Sigmoid colon (tissue), 6 donors: ENCODE measurements at regions not wholly inside any gene's neighbourhood (a gene's known extent, or its start where the extent isn't known, plus 50 kb on each side); places are given as distances from the start of the nearest gene placed in this dataset.
"Not testable (repeated sequence)": the region's sequence is repeated elsewhere in the genome, so short reads cannot be mapped to it uniquely, and the experiment has no call there.

Source experiments
- DNase-seq: peaks from one replicate; pipeline ENCODE4 v3.0.0-alpha.2; 2019
- H3K27ac ChIP-seq, 4 donors: fragments of 200-600 bp; sonication (generic); one replicate each; pipeline ENCODE4 v1.5.1; 2016 to 2019; ENCODE audit warnings: mild to moderate bottlenecking in 1 of 4
- H3K27me3 ChIP-seq, 3 donors: fragments of 200-600 bp; sonication (generic); one replicate each; pipeline ENCODE4 v1.5.1; 2019; ENCODE audit warnings: mild to moderate bottlenecking in 1 of 3
- H3K36me3 ChIP-seq, 4 donors: fragments of 200-600 bp; sonication (generic); one replicate each; pipeline ENCODE4 v1.5.1; 2016 to 2019
- H3K4me1 ChIP-seq, 4 donors: fragments of 200-600 bp; sonication (generic); one replicate each; pipeline ENCODE4 v1.5.1; 2017 to 2019
- H3K4me3 ChIP-seq, 4 donors: fragments of 200-600 bp; sonication (generic); one replicate each; pipeline ENCODE4 v1.5.1; 2017 to 2019; ENCODE audit warnings: mild to moderate bottlenecking in 2 of 4, moderate library complexity in 1 of 4
- H3K9me3 ChIP-seq, 4 donors: fragments of 200-600 bp in 3 of 4; sonication (generic) in 3 of 4; one replicate each; pipeline versions ENCODE4 v1.5.1 to v1.6.1; 2013 to 2019
- CTCF ChIP-seq, 4 experiments: fragments of 450-650 bp in 3 of 4; fragments of 200-600 bp in 1 of 4; IDR thresholded peaks; one replicate each; pipeline ENCODE4 v1.5.1; 2016 to 2019; ENCODE audit warnings: antibody characterized with exemption in 4 of 4, mild to moderate bottlenecking in 3 of 4, moderate library complexity in 2 of 4
- EP300 ChIP-seq, 4 donors: sonication (generic); formaldehyde crosslinking; IDR thresholded peaks; one replicate each; pipeline ENCODE4 v1.6.1; 2017; ENCODE audit warnings: antibody characterized with exemption in 4 of 4
- POLR2A ChIP-seq, 2 donors: fragments of 450-650 bp; IDR thresholded peaks; one replicate each; pipeline ENCODE4 v1.6.1; 2016; ENCODE audit warnings: antibody characterized with exemption in 2 of 2, mild to moderate bottlenecking in 2 of 2, moderate library complexity in 2 of 2
- POLR2AphosphoS5 ChIP-seq, 4 donors: sonication (generic); formaldehyde crosslinking; IDR thresholded peaks; one replicate each; pipeline ENCODE4 v1.6.1; 2017; ENCODE audit warnings: antibody characterized with exemption in 4 of 4
- WGBS, 2 donors: extraction: QIAGEN DNeasy Blood & Tissue Kit; methylation state at CpG; one replicate each; pipeline ENCODE4 v1.1.7; 2013; 5-methylcytosine and 5-hydroxymethylcytosine counted together
- intact Hi-C: fragments of 100-400 bp; cut with DNase I; formaldehyde crosslinking; loops from one replicate; pipeline ENCODE4 v1.15.1; 2023
- donor health status: healthy with polysubstance abuse.
- donor health status: healthy.

- Histone ChIP-seq H3K4me3 (no peak overlapping the region), H3K9me3 (peaks cover 0 to 7% (median 0%) of the 10 kb centered on the region in 4 donors), H3K36me3 (no peaks in the 10 kb centered on the region), H3K27me3 (no peaks in the 10 kb centered on the region), H3K4me1 (no peaks in the 10 kb centered on the region), H3K27ac (no peak overlapping the region)
- peak; percentile 24 for DNase-seq
- 74 to 80% methylated on average over 20 of the region's 20 CpGs for WGBS, 2 donors
- intact Hi-C loops, result no loop called here
- TF ChIP-seq POLR2AphosphoS5 (IDR thresholded peaks at IDR 0.05) (no peak), EP300 (IDR thresholded peaks at IDR 0.05) (no peak), POLR2A (IDR thresholded peaks at IDR 0.05) (no peak), CTCF (IDR thresholded peaks at IDR 0.05) (no peak)
These were observed 480.8 kb downstream of the SPATA31A7 start for GRCh38 chr9:61670616-61671015.

DNA sequence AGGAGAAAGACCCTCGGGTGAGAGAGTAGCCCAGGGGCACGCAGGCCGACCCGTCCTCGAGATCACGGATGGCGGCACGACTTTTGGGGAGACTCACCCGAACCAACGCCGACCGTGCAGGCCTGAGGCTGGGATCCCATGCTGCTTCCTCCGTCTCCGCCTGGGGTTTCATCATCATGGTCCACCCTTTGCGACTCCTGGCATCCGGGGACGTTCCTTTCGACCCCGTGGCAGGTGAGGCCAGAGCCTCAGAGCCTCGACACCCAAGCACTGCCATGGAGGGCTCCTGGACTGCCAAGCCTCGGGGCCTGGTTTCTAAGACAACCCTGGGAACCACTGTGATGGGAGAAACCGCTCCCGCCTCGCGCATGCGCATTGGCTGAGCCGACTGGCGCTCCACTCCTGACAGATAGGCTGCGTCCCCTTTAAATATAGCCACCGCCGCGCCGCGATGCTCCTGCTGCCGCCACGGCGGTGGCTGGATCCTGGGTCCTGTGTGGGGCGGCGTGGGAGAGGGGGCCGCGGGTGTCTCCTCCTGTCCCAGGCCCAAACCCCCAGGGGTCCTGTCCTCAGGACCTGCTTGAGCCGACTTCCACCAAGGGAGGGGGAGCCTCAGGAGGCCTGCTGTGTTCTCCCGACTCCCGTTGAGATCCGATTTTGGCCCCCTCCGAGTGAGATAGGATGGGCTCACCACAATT lies 481.6 kb downstream of the SPATA31A7 start:
- Histone ChIP-seq H3K4me3 (no peak overlapping the region), H3K27me3 (no peaks in the 10 kb centered on the region), H3K4me1 (no peaks in the 10 kb centered on the region), H3K27ac (no peak overlapping the region), H3K9me3 (peaks cover 0 to 7% (median 0%) of the 10 kb centered on the region in 4 donors), H3K36me3 (no peaks in the 10 kb centered on the region)
- TF ChIP-seq POLR2A (IDR thresholded peaks at IDR 0.05) (no peak), CTCF (IDR thresholded peaks at IDR 0.05) (no peak), EP300 (IDR thresholded peaks at IDR 0.05) (no peak), POLR2AphosphoS5 (IDR thresholded peaks at IDR 0.05) (no peak)
- intact Hi-C loops, result no loop called here
- DNase-seq, result peak; percentile 52
- 87 to 92% methylated on average over 46 of the region's 46 CpGs for WGBS, 2 donors

- H3K27ac ChIP-seq, H3K4me3 ChIP-seq, H3K9me3 ChIP-seq, H3K27me3 ChIP-seq, H3K36me3 ChIP-seq, H3K4me1 ChIP-seq, intact Hi-C loops: not testable (repeated sequence)
- WGBS, 2 donors, result 84 to 88% methylated on average over 22 of the region's 22 CpGs
- peak; percentile 55 for DNase-seq
These were observed 482.3 kb downstream of the SPATA31A7 start for GRCh38 chr9:61672107-61672541.

GRCh38 chr9:61672645-61673167 lies 482.9 kb downstream of the SPATA31A7 start:
- H3K4me1 ChIP-seq, H3K9me3 ChIP-seq, H3K27ac ChIP-seq, H3K4me3 ChIP-seq, intact Hi-C loops, DNase-seq, H3K27me3 ChIP-seq, H3K36me3 ChIP-seq: not testable (repeated sequence)
- 80 to 82% methylated on average over 16 of the region's 16 CpGs for WGBS, 2 donors

DNA sequence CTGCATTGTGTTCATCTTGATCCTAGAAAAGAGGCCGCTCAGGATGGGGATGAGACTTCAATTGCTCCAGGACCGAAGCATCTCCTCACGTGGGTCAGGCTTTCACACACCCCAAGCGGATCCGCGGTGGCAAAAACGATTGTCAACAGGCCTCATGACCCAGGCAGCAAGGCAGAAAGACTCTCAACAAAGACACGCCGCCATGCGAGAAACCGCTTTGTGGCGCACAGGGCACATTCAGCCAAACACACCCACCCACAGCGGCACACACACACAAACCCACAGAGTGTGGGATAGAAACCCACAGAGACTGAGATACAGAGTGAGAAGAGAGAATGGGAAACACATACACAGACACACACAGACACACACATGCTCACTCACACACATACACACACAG lies 483.4 kb downstream of the SPATA31A7 start:
- Histone ChIP-seq H3K4me3 (no peak overlapping the region), H3K27ac (no peak overlapping the region), H3K27me3 (no peaks in the 10 kb centered on the region), H3K9me3 (peaks cover 0 to 7% (median 0%) of the 10 kb centered on the region in 4 donors), H3K36me3 (no peaks in the 10 kb centered on the region), H3K4me1 (no peaks in the 10 kb centered on the region)
- peak; percentile 35 for DNase-seq
- intact Hi-C loops, result no loop called here
- TF ChIP-seq EP300 (IDR thresholded peaks at IDR 0.05), result no peak
- 83 to 87% methylated on average over 13 of the region's 13 CpGs for WGBS, 2 donors

- Histone ChIP-seq H3K27ac (no peak overlapping the region), H3K4me3 (no peak overlapping the region), H3K27me3 (no peaks in the 10 kb centered on the region), H3K4me1 (no peaks in the 10 kb centered on the region), H3K9me3 (peaks cover 0 to 7% (median 0%) of the 10 kb centered on the region in 4 donors), H3K36me3 (no peaks in the 10 kb centered on the region)
- TF ChIP-seq CTCF (IDR thresholded peaks at IDR 0.05), result no peak
- no peak for TF ChIP-seq POLR2AphosphoS5 (IDR thresholded peaks at IDR 0.05)
- intact Hi-C loops, result no loop called here
- WGBS, 2 donors, result 78 to 87% methylated on average over 39 of the region's 39 CpGs
- no peak for DNase-seq
These were observed 484.0 kb downstream of the SPATA31A7 start for GRCh38 chr9:61673664-61674381.
